ENCODE measurements at regions not wholly inside any gene's neighbourhood (a gene's known extent, or its start where the extent isn't known, plus 50 kb on each side); places are given as distances from the start of the nearest gene placed in this dataset.

- no peak for DNase-seq
- Histone ChIP-seq H3K56ac (ENCODE audit: extremely low read depth, insufficient read depth, low read length) (no peak overlapping the region), H4K8ac (ENCODE audit: low read depth in 2 of 2, low read length in 2 of 2) (no peak overlapping the region), H4K91ac (ENCODE audit: insufficient read depth, low read depth, low read length) (no peak overlapping the region), H3K79me1 (ENCODE audit: low read depth in 1 of 2, low read length in 2 of 2) (no peaks in the 10 kb centered on the region), H3K4ac (ENCODE audit: low read depth, low read length) (no peak overlapping the region), H3K9me3 (ENCODE audit: control insufficient read depth, insufficient read depth, low read length) (peaks cover 3% of the 10 kb centered on the region; the same call in 1 of the 2 replicates), H2AFZ (replicated peaks; ENCODE audit: low read length, poor library complexity) (no peak overlapping the region), H3K23ac (ENCODE audit: low read depth, low read length) (no peak overlapping the region), H3K9ac (ENCODE audit: low read depth, low read length) (no peak overlapping the region), H2BK120ac (ENCODE audit: low read depth, low read length) (no peak overlapping the region), H3K14ac (replicated peaks; ENCODE audit: low read depth, low read length) (no peak overlapping the region), H3K27me3 (ENCODE audit: control insufficient read depth, insufficient read depth, low read length) (no peaks in the 10 kb centered on the region), H4K20me1 (ENCODE audit: insufficient read depth, low read length) (no peaks in the 10 kb centered on the region), H3K9me1 (ENCODE audit: insufficient read depth, low read length) (no peaks in the 10 kb centered on the region), H2BK15ac (ENCODE audit: low read depth, low read length) (no peak overlapping the region), H3K18ac (ENCODE audit: low read depth, low read length) (no peak overlapping the region), H3K4me3 (ENCODE audit: insufficient read depth, low read depth, low read length) (no peak overlapping the region), H2BK5ac (ENCODE audit: low read depth, low read length, poor library complexity, severe bottlenecking) (no peak overlapping the region), H3K4me2 (ENCODE audit: low read depth, low read length) (no peak overlapping the region), H3K36me3 (ENCODE audit: control insufficient read depth, insufficient read depth, low read length) (no peaks in the 10 kb centered on the region), H3K4me1 (ENCODE audit: control insufficient read depth, insufficient read depth, low read length) (no peaks in the 10 kb centered on the region), H4K5ac (ENCODE audit: low read depth, low read length) (no peak overlapping the region), H3K27ac (ENCODE audit: insufficient read depth, low read length) (no peak overlapping the region), H2BK20ac (ENCODE audit: low read depth, low read length) (no peak overlapping the region), H2AK5ac (ENCODE audit: low read depth, low read length) (no peak overlapping the region), H2AK9ac (replicated peaks; ENCODE audit: low read depth, low read length, poor library complexity) (no peak overlapping the region)
- no CpG with 5 or more reads among the region's 3 CpGs for WGBS, 2 experiments (ENCODE audit: extremely low coverage in 2 of 2, insufficient read length in 1 of 2)
- BruUV-seq (replicated peaks) = no TSS peak
- dilution Hi-C loops (cut with HindIII; ENCODE audit: low sequenced_read_pairs, unreplicated experiment) (no loop called here), intact Hi-C loops (cut with micrococcal nuclease) (no loop called here), in situ Hi-C loops (cut with MboI; ENCODE audit: low sequenced_read_pairs) (no loop called here)
- ChIA-PET CTCF (no interaction called here), POLR2A (ENCODE audit: unreplicated experiment) (no interaction called here)
- no peak for ATAC-seq (ENCODE audit: low read depth)
- no peak for TF ChIP-seq RFX5 (IDR thresholded peaks at IDR 0.05; ENCODE audit: low read depth, low read length)
- no peak for TF ChIP-seq CHD1 (IDR thresholded peaks at IDR 0.05; ENCODE audit: low read depth, low read length)
- no peak for TF ChIP-seq USF2 (IDR thresholded peaks at IDR 0.05; ENCODE audit: low read depth, low read length)
Measured at GRCh38 chr18:47669815-47670214, 260.6 kb downstream of the SMAD2 start.
